ENCODE measurements at regions not wholly inside any gene's neighbourhood (a gene's known extent, or its start where the extent isn't known, plus 50 kb on each side); places are given as distances from the start of the nearest gene placed in this dataset.
"Not testable (repeated sequence)": the region's sequence is repeated elsewhere in the genome, so short reads cannot be mapped to it uniquely, and the experiment has no call there.

GRCh38 chr22:11795979-11796378 is 3732.0 kb upstream of the OR11H1 start:
- DNase-seq (ENCODE audit: low spot score); H3K36me3 ChIP-seq; H3K4me1 ChIP-seq; H3K9me3 ChIP-seq; H3K27me3 ChIP-seq; H3K27ac ChIP-seq; H3K4me3 ChIP-seq: not testable (repeated sequence)

DNA sequence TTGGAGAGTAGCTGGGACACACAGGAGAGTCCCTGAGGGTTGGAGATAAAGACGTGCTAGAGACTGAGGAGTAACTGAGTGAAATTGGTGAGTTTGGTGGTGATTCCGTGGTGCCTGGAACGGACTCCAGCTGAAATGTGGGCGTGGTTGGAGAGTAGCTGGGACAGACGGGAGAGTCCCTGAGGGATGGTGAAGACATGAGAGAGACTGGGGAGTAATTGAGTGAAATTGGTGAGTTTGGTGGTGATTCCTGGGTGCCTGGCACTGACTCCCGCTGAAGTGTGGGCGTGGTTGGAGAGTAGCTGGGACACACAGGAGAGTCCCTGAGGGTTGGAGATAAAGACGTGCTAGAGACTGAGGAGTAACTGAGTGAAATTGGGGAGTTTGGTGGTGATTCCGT is 3712.5 kb upstream of the OR11H1 start:
- H3K36me3 ChIP-seq; H3K4me1 ChIP-seq; H3K4me3 ChIP-seq; H3K27ac ChIP-seq; H3K27me3 ChIP-seq; H3K9me3 ChIP-seq; DNase-seq (ENCODE audit: low spot score): not testable (repeated sequence)

GRCh38 chr22:11818845-11819244 is 3709.1 kb upstream of the OR11H1 start:
- not testable (repeated sequence) for H3K4me3 ChIP-seq; H3K27ac ChIP-seq; H3K9me3 ChIP-seq; H3K4me1 ChIP-seq; DNase-seq (ENCODE audit: low spot score); H3K27me3 ChIP-seq; H3K36me3 ChIP-seq

DNA sequence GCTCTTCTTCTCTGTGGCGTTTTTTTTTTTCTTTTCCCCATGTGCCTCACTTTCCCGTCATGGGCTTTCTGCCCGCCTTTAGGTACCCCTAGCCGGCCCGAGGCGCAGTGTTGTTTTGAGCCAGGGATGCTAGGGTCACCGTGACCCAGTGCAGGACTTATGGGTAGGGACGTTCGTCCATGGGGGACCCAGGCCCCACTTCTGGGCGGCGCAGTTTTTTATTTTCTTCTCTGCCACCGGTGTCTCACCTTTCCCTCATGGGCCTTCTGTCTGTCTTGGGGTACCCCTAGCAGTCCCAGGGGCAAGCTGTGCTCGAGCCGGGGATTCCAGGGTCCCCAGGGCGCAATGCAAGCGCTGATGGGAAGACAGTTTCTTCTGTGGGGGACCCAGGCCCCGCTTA is 3705.7 kb upstream of the OR11H1 start:
- not testable (repeated sequence) for H3K36me3 ChIP-seq; H3K4me3 ChIP-seq; H3K4me1 ChIP-seq; H3K9me3 ChIP-seq; DNase-seq (ENCODE audit: low spot score); H3K27me3 ChIP-seq; H3K27ac ChIP-seq

- H3K36me3 ChIP-seq; H3K4me3 ChIP-seq; H3K9me3 ChIP-seq; H3K27ac ChIP-seq; H3K4me1 ChIP-seq; H3K27me3 ChIP-seq; DNase-seq (ENCODE audit: low spot score): not testable (repeated sequence)
These were observed 3703.0 kb upstream of the OR11H1 start for GRCh38 chr22:11825009-11825408.

DNA sequence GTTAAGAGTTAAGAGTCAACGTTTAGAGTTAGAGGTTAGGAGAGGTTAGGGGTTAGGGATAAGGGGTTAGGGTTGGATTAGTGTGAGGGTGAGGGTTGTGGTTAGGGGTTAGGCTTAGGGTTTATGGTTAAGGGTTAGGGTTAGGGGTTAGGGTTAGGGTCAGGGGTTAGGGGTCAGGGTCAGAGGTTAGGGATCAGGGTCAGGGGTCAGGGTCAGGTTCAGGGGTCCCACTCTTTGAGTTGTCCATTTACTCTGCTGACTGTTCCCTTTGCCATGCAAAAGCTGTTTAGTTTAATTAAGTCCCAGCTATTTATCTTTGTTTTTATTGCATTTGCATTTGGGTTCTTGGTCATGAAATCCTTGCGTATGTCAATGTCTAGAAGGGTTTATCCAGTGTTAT is 3702.0 kb upstream of the OR11H1 start:
- not testable (repeated sequence) for H3K36me3 ChIP-seq; H3K27me3 ChIP-seq; H3K27ac ChIP-seq; H3K4me3 ChIP-seq; DNase-seq (ENCODE audit: low spot score); H3K9me3 ChIP-seq; H3K4me1 ChIP-seq

- H3K36me3 ChIP-seq, H3K4me1 ChIP-seq, H3K27me3 ChIP-seq, H3K27ac ChIP-seq, H3K9me3 ChIP-seq: not testable (repeated sequence)
- peak overlapping the region in 1 of 2 donors; percentile 25 for H3K4me3 ChIP-seq
- DNase-seq (ENCODE audit: low spot score) = peak; percentile 40
These were observed 3698.6 kb upstream of the OR11H1 start for GRCh38 chr22:11829426-11829825.
